ENCODE measurements at regions not wholly inside any gene's neighbourhood (a gene's known extent, or its start where the extent isn't known, plus 50 kb on each side); places are given as distances from the start of the nearest gene placed in this dataset.

- Histone ChIP-seq H3K4me3 (replicated peaks in 1 of 2; ENCODE audit: low read depth in 1 of 2, low read length in 2 of 2) (no peak overlapping the region), H3K4me2 (ENCODE audit: low read length) (no peak overlapping the region), H2AFZ (ENCODE audit: low read depth, low read length, poor library complexity, severe bottlenecking) (no peak overlapping the region), H3K9me3 (ENCODE audit: control insufficient read depth in 1 of 2, insufficient read depth in 1 of 2, low read depth in 1 of 2, low read length in 2 of 2) (0 out of 4 replicates have a peak, but pooled peaks cover 0 to 3% of the 10 kb centered on the region in 2 experiments), H3K79me2 (ENCODE audit: insufficient read depth, low read length) (no peaks in the 10 kb centered on the region), H4K20me1 (ENCODE audit: insufficient read depth) (no peaks in the 10 kb centered on the region), H3K4me1 (ENCODE audit: control insufficient read depth in 1 of 2, insufficient read depth in 2 of 2, low read length in 2 of 2) (peaks cover 0 to 5% of the 10 kb centered on the region in 2 experiments; a peak in 1 of 4 replicates), H3K27me3 (ENCODE audit: insufficient read depth, low read length) (no peaks in the 10 kb centered on the region), H3K9me2 (ENCODE audit: insufficient read depth) (no peaks in the 10 kb centered on the region), H3K9ac (ENCODE audit: low read length) (no peak overlapping the region), H3K27ac (ENCODE audit: low read depth, low read length) (no peak overlapping the region), H3K36me3 (ENCODE audit: control insufficient read depth in 1 of 2, insufficient read depth in 2 of 2, low read length in 2 of 2) (no peaks in the 10 kb centered on the region)
- intact Hi-C loops (cut with micrococcal nuclease), result no loop called here
- DNase-seq (ENCODE audit: low read depth, low spot score), result no peak
- ATAC-seq, result no peak
- ChIA-PET RAD21 (ENCODE audit: low non-redundant PET in 1 of 2, low total read pairs in 2 of 2, uncharacterized antibody in 2 of 2, unreplicated experiment in 2 of 2) (no interaction called here), POLR2A (no interaction called here), CTCF (no interaction called here)
- BruUV-seq (replicated peaks), result no TSS peak
- TF ChIP-seq SP1 (IDR thresholded peaks at IDR 0.05; ENCODE audit: low read depth) (no peak), RAD21 (IDR thresholded peaks at IDR 0.05; ENCODE audit: low read depth) (no peak), ELF1 (IDR thresholded peaks at IDR 0.05; ENCODE audit: borderline replicate concordance, low read depth) (no peak), POLR2AphosphoS5 (IDR thresholded peaks at IDR 0.05; ENCODE audit: low read depth, low read length) (no peak), EZH2phosphoT487 (IDR thresholded peaks at IDR 0.05; ENCODE audit: borderline replicate concordance) (no peak), REST (IDR thresholded peaks at IDR 0.05; ENCODE audit: low read depth) (no peak), YY1 (IDR thresholded peaks at IDR 0.05; ENCODE audit: extremely low read depth, insufficient replicate concordance, low read depth, low read length) (no peak), CEBPB (IDR thresholded peaks at IDR 0.05; ENCODE audit: low read depth) (no peak), MAX (IDR thresholded peaks at IDR 0.05) (no peak), ZFX (IDR thresholded peaks at IDR 0.05) (no peak), SIN3A (IDR thresholded peaks at IDR 0.05; ENCODE audit: low read depth) (no peak)
These were observed 280.3 kb upstream of the JARID2 start for GRCh38 chr6:14965424-14966075.

Data from HCT116 (cell line).